GM12878 (cell line): ENCODE measurements at regions not wholly inside any gene's neighbourhood (a gene's known extent, or its start where the extent isn't known, plus 50 kb on each side); places are given as distances from the start of the nearest gene placed in this dataset.

ENCODE experiments used
- BHLHE40 ChIP-seq, 2 experiments: fragments of 450-650 bp in 1 of 2; IDR thresholded peaks; 2 replicates each; pipeline ENCODE4 v1.6.1; 2011 to 2017; ENCODE audit warnings: low read depth in 2 of 2, borderline replicate concordance in 1 of 2, improper control_type of control experiment in 1 of 2, low read length in 1 of 2, mild to moderate bottlenecking in 1 of 2
- CHD2 ChIP-seq: IDR thresholded peaks from 2 replicates; pipeline ENCODE4 v1.6.1; 2011; ENCODE audit warnings: low read depth, low read length, improper control_type of control experiment, borderline replicate concordance
- GABPA ChIP-seq: IDR thresholded peaks from 2 replicates; pipeline ENCODE4 v1.6.1; 2014; ENCODE audit warnings: antibody characterized with exemption, low read depth, mild to moderate bottlenecking, inconsistent platforms
- JUNB ChIP-seq: IDR thresholded peaks from 2 replicates; pipeline ENCODE4 v1.6.1; 2016; ENCODE audit warnings: antibody characterized with exemption, mild to moderate bottlenecking
- NFYB ChIP-seq: IDR thresholded peaks from 2 replicates; pipeline ENCODE4 v1.6.1; 2011; ENCODE audit warnings: low read depth, mild to moderate bottlenecking, low read length, improper control_type of control experiment, moderate library complexity; ENCODE audit not compliant: insufficient read depth
- POLR2AphosphoS5 ChIP-seq: IDR thresholded peaks from 2 replicates; pipeline ENCODE4 v1.6.1; 2011; ENCODE audit warnings: mild to moderate bottlenecking, low read length, inconsistent platforms
- RCOR1 ChIP-seq: conservative IDR thresholded peaks from 2 replicates; pipeline ENCODE4 v1.6.1; 2012; ENCODE audit warnings: low read depth, low read length, improper control_type of control experiment
- TAF1 ChIP-seq: IDR thresholded peaks from 2 replicates; pipeline ENCODE4 v1.6.1; 2011; ENCODE audit warnings: mild to moderate bottlenecking, low read depth, low read length, borderline replicate concordance
- TCF7 ChIP-seq: IDR thresholded peaks from 2 replicates; pipeline ENCODE4 v1.6.1; 2014; ENCODE audit warnings: antibody characterized with exemption, borderline replicate concordance
- TF ChIP-seq, protein P1 (sequence below): IDR thresholded peaks from 2 replicates; pipeline ENCODE4 v1.6.1; 2011; ENCODE audit warnings: low read depth, mild to moderate bottlenecking, low read length, moderate library complexity, borderline replicate concordance; ENCODE audit errors: extremely low read depth
- TF ChIP-seq, protein P2 (sequence below), 3 experiments: IDR thresholded peaks in 2 of 3; conservative IDR thresholded peaks in 1 of 3; 2 replicates each; pipeline ENCODE4 v1.5.1; 2011; ENCODE audit warnings: low read depth in 3 of 3, low read length in 3 of 3, mild to moderate bottlenecking in 3 of 3, control low read depth in 2 of 3, moderate library complexity in 2 of 3, inconsistent platforms in 1 of 3, mixed read lengths in 1 of 3; ENCODE audit not compliant: control insufficient read depth in 2 of 3, insufficient read depth in 1 of 3; ENCODE audit errors: extremely low read depth in 1 of 3

DNA sequence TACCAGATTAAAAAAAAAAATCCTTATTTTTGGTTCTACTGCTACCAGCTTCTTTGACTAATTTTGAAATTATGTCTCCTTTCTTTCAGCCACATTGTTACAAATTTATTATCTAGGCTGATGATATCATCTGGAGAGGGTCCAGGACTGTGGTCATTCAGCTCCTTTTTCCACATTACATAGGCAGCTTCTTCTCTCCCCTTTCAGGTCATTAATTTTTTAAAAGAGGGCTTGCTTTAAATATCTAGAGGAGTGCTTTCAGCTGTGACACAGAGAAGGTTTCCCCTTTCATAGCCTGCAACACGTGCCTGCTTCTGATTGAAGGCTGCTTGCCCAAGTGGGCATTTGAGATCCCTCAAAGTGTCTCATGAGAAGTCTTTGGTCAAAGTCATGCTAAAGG is 155.7 kb upstream of the PAPPA start:
- TF ChIP-seq CHD2 (no peak), BHLHE40 (IDR thresholded peaks at IDR 0.05; ENCODE audit: borderline replicate concordance in 1 of 2, low read depth in 2 of 2, low read length in 1 of 2) (no peak), TAF1 (no peak), JUNB (no peak), GABPA (no peak), RCOR1 (no peak), NFYB (no peak), POLR2AphosphoS5 (no peak), TCF7 (no peak)
- TF ChIP-seq, protein P1, sequence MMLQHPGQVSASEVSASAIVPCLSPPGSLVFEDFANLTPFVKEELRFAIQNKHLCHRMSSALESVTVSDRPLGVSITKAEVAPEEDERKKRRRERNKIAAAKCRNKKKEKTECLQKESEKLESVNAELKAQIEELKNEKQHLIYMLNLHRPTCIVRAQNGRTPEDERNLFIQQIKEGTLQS: no peak
- TF ChIP-seq, protein P2, sequence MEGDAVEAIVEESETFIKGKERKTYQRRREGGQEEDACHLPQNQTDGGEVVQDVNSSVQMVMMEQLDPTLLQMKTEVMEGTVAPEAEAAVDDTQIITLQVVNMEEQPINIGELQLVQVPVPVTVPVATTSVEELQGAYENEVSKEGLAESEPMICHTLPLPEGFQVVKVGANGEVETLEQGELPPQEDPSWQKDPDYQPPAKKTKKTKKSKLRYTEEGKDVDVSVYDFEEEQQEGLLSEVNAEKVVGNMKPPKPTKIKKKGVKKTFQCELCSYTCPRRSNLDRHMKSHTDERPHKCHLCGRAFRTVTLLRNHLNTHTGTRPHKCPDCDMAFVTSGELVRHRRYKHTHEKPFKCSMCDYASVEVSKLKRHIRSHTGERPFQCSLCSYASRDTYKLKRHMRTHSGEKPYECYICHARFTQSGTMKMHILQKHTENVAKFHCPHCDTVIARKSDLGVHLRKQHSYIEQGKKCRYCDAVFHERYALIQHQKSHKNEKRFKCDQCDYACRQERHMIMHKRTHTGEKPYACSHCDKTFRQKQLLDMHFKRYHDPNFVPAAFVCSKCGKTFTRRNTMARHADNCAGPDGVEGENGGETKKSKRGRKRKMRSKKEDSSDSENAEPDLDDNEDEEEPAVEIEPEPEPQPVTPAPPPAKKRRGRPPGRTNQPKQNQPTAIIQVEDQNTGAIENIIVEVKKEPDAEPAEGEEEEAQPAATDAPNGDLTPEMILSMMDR (IDR thresholded peaks at IDR 0.05 in 2 of 3, conservative IDR thresholded peaks at IDR 0.05 in 1 of 3; ENCODE audit: control insufficient read depth in 2 of 3, extremely low read depth in 1 of 3, insufficient read depth in 1 of 3, low read depth in 3 of 3, low read length in 3 of 3): no peak
